Large intestine (tissue), 3 donors: ENCODE measurements at regions not wholly inside any gene's neighbourhood (a gene's known extent, or its start where the extent isn't known, plus 50 kb on each side); places are given as distances from the start of the nearest gene placed in this dataset.
"Not testable (repeated sequence)": the region's sequence is repeated elsewhere in the genome, so short reads cannot be mapped to it uniquely, and the experiment has no call there.

Experiments
- DNase-seq, 2 donors: peaks; one replicate each; pipeline versions ENCODE4 v3.0.0 to v3.0.0-alpha.2; 2013
- H3K27ac ChIP-seq: one replicate; pipeline ENCODE4 v1.5.1; 2013; ENCODE audit warnings: low read length
- H3K27me3 ChIP-seq: 2 replicates; pipeline ENCODE4 v1.6.1; 2013; ENCODE audit warnings: low read length; ENCODE audit not compliant: control insufficient read depth, insufficient read depth
- H3K36me3 ChIP-seq: 2 replicates; pipeline ENCODE4 v1.6.1; 2013; ENCODE audit warnings: low read length; ENCODE audit not compliant: control insufficient read depth, insufficient read depth
- H3K4me1 ChIP-seq: one replicate; pipeline ENCODE4 v1.6.1; 2013; ENCODE audit warnings: low read length; ENCODE audit not compliant: control insufficient read depth, insufficient read depth
- H3K4me3 ChIP-seq: one replicate; pipeline ENCODE4 v1.5.1; 2013; ENCODE audit warnings: low read length
- H3K9me3 ChIP-seq: one replicate; pipeline ENCODE4 v1.6.1; 2013; ENCODE audit warnings: mild to moderate bottlenecking, low read depth, low read length, moderate library complexity; ENCODE audit not compliant: control insufficient read depth
- WGBS: methylation state at CpG from one replicate; pipeline ENCODE4 v1.1.5; 2013; ENCODE audit warnings: low lambda C conversion rate; ENCODE audit not compliant: insufficient coverage; 5-methylcytosine and 5-hydroxymethylcytosine counted together

GRCh38 chr2:200122683-200123082, 167.3 kb downstream of the MAIP1 start:
- Histone ChIP-seq H3K27me3 (no peaks in the 10 kb centered on the region), H3K4me3 (no peak overlapping the region), H3K36me3 (no peaks in the 10 kb centered on the region), H3K27ac (no peak overlapping the region), H3K9me3 (peaks cover 10% of the 10 kb centered on the region), H3K4me1 (peaks cover 32% of the 10 kb centered on the region)
- DNase-seq, result no peak

GRCh38 chr2:200124665-200125368, 169.4 kb downstream of the MAIP1 start:
- peak in 1 of 2 donors; percentile 53 for DNase-seq
- peak overlapping the region; percentile 92 for H3K27ac ChIP-seq
- not testable (repeated sequence) for H3K9me3 ChIP-seq

GRCh38 chr2:200125444-200126284, 170.3 kb downstream of the MAIP1 start:
- WGBS, result no CpG with 5 or more reads among the region's 4 CpGs
- no peaks in the 10 kb centered on the region for H3K36me3 ChIP-seq
- H3K4me1 ChIP-seq, result peaks cover 46% of the 10 kb centered on the region
- peak overlapping the region; percentile 92 for H3K27ac ChIP-seq
- H3K4me3 ChIP-seq, result no peak overlapping the region
- H3K9me3 ChIP-seq, result peaks cover 10% of the 10 kb centered on the region
- peak in 1 of 2 donors; percentile 40 for DNase-seq
- H3K27me3 ChIP-seq, result no peaks in the 10 kb centered on the region

More at GRCh38 chr2:200124665-200125368, 169.4 kb downstream of the MAIP1 start:
- H3K27me3 ChIP-seq, H3K4me3 ChIP-seq, H3K36me3 ChIP-seq: not testable (repeated sequence)
- no CpG with 5 or more reads among the region's 10 CpGs for WGBS
- H3K4me1 ChIP-seq, result peaks cover 42% of the 10 kb centered on the region

GRCh38 chr2:200126285-200126670, 170.9 kb downstream of the MAIP1 start:
- H3K27me3 ChIP-seq, H3K36me3 ChIP-seq, H3K9me3 ChIP-seq, H3K4me3 ChIP-seq: not testable (repeated sequence)
- H3K4me1 ChIP-seq, result peaks cover 48% of the 10 kb centered on the region
- DNase-seq, result peak; percentile 40 to 79
- 0% methylated on average over 1 of the region's 2 CpGs for WGBS
- H3K27ac ChIP-seq, result peak overlapping the region; percentile 92

- H3K4me3 ChIP-seq, H3K36me3 ChIP-seq, H3K27me3 ChIP-seq, DNase-seq, H3K9me3 ChIP-seq: not testable (repeated sequence)
- peaks cover 48% of the 10 kb centered on the region for H3K4me1 ChIP-seq
- peak overlapping the region; percentile 92 for H3K27ac ChIP-seq
- 100% methylated on average over 1 of the region's 2 CpGs for WGBS
Observed at GRCh38 chr2:200126680-200127079, 171.3 kb downstream of the MAIP1 start.

GRCh38 chr2:200127848-200128247, 172.5 kb downstream of the MAIP1 start:
- Histone ChIP-seq H3K27me3 (no peaks in the 10 kb centered on the region), H3K4me3 (no peak overlapping the region), H3K9me3 (peaks cover 8% of the 10 kb centered on the region), H3K4me1 (peaks cover 53% of the 10 kb centered on the region), H3K36me3 (no peaks in the 10 kb centered on the region), H3K27ac (peak overlapping the region; percentile 92)
- DNase-seq, result peak; percentile 77 to 85

GRCh38 chr2:200128296-200128695, 172.9 kb downstream of the MAIP1 start:
- Histone ChIP-seq H3K36me3 (no peaks in the 10 kb centered on the region), H3K27me3 (no peaks in the 10 kb centered on the region), H3K4me3 (no peak overlapping the region), H3K9me3 (peaks cover 7% of the 10 kb centered on the region), H3K27ac (peak overlapping the region; percentile 92), H3K4me1 (peaks cover 54% of the 10 kb centered on the region)
- no peak for DNase-seq
- WGBS, result 60% methylated on average over 1 of the region's 5 CpGs

- Histone ChIP-seq H3K27ac (peak overlapping the region; percentile 52), H3K27me3 (no peaks in the 10 kb centered on the region), H3K4me1 (peaks cover 47% of the 10 kb centered on the region), H3K9me3 (peaks cover 2% of the 10 kb centered on the region), H3K4me3 (no peak overlapping the region), H3K36me3 (no peaks in the 10 kb centered on the region)
- no CpG with 5 or more reads among the region's 2 CpGs for WGBS
- DNase-seq, result peak in 1 of 2 donors; percentile 60
Observed at GRCh38 chr2:200129721-200130462, 174.5 kb downstream of the MAIP1 start.

GRCh38 chr2:200130762-200131166, 175.4 kb downstream of the MAIP1 start:
- no peaks in the 10 kb centered on the region for H3K36me3 ChIP-seq
- H3K9me3 ChIP-seq, result peaks cover 4% of the 10 kb centered on the region
- peaks cover 38% of the 10 kb centered on the region for H3K4me1 ChIP-seq
- 67% methylated on average over 1 of the region's 5 CpGs for WGBS
- H3K27me3 ChIP-seq, result no peaks in the 10 kb centered on the region
- DNase-seq, result no peak
- H3K4me3 ChIP-seq, result no peak overlapping the region
- no peak overlapping the region for H3K27ac ChIP-seq

- no peak overlapping the region for H3K4me3 ChIP-seq
- H3K9me3 ChIP-seq, result peaks cover 4% of the 10 kb centered on the region
- no peak overlapping the region for H3K27ac ChIP-seq
- H3K36me3 ChIP-seq, result no peaks in the 10 kb centered on the region
- H3K27me3 ChIP-seq, result no peaks in the 10 kb centered on the region
- H3K4me1 ChIP-seq, result peaks cover 35% of the 10 kb centered on the region
- DNase-seq, result no peak
- WGBS, result 100% methylated on average over 1 of the region's 3 CpGs
Observed at GRCh38 chr2:200131307-200131706, 175.2 kb upstream of the SPATS2L start.
